Mucosa of descending colon (tissue), 3 donors: ENCODE measurements at regions not wholly inside any gene's neighbourhood (a gene's known extent, or its start where the extent isn't known, plus 50 kb on each side); places are given as distances from the start of the nearest gene placed in this dataset.

Experiments used
- ATAC-seq: fragments of 200-7000 bp; cut with Tn5 transposase; one replicate; pipeline ENCODE4 v1.9.1; 2020; ENCODE audit warnings: mild to moderate bottlenecking, moderate library complexity
- DNase-seq, 3 donors: peaks; one replicate each; pipeline ENCODE4 v3.0.0-alpha.2; 2020
- H3K36me3 ChIP-seq: fragments of 200-600 bp; one replicate; pipeline ENCODE4 v1.8.0; 2021; ENCODE audit warnings: low read depth, mild to moderate bottlenecking
- H3K4me1 ChIP-seq: fragments of 200-600 bp; one replicate; pipeline ENCODE4 v1.8.0; 2021; ENCODE audit warnings: low read depth, mild to moderate bottlenecking
- H3K4me3 ChIP-seq: fragments of 200-600 bp; one replicate; pipeline ENCODE4 v1.8.0; 2021; ENCODE audit warnings: mild to moderate bottlenecking
- H3K9me3 ChIP-seq: fragments of 200-600 bp; one replicate; pipeline ENCODE4 v1.8.0; 2021; ENCODE audit warnings: mild to moderate bottlenecking
- intact Hi-C, 2 donors: fragments of 100-400 bp; cut with DNase I in 1 of 2; cut with micrococcal nuclease in 1 of 2; formaldehyde crosslinking; loops; one replicate each; pipeline versions ENCODE4 v1.11.0 to v1.11.1; 2022; cut with DNase I, micrococcal nuclease
- TF ChIP-seq, protein P1 (sequence below): fragments of 200-600 bp; IDR thresholded peaks from one replicate; pipeline ENCODE4 v1.8.0; 2022; ENCODE audit warnings: antibody characterized with exemption, mild to moderate bottlenecking
- donor health status: DM: no; HTN: no; CAD: no; lungs with moderate emphysema.
- donor health status: DM: no; HTN: no; CAD: no.
- donor health status: DM: no; HTN: yes; CAD: no.

DNA sequence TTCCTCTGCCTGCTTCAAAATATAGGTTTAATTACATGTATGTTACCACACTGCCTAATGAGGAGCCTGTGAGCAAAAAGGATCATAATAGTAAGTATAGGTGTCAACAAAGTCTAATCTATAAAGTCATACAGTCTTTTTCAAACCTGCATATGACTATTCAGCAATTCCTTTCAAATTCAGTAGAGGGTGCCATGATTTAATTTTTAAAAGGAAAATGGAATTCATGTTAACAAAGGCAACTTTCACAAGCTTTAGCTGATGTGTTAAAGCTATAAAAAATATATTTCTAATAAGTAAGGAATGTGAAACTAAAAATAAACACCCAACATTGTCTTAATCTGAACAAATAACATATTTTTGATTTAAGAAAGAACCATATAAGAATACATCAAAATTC is 52.1 kb downstream of the MPP7 start:
- TF ChIP-seq, protein P1, sequence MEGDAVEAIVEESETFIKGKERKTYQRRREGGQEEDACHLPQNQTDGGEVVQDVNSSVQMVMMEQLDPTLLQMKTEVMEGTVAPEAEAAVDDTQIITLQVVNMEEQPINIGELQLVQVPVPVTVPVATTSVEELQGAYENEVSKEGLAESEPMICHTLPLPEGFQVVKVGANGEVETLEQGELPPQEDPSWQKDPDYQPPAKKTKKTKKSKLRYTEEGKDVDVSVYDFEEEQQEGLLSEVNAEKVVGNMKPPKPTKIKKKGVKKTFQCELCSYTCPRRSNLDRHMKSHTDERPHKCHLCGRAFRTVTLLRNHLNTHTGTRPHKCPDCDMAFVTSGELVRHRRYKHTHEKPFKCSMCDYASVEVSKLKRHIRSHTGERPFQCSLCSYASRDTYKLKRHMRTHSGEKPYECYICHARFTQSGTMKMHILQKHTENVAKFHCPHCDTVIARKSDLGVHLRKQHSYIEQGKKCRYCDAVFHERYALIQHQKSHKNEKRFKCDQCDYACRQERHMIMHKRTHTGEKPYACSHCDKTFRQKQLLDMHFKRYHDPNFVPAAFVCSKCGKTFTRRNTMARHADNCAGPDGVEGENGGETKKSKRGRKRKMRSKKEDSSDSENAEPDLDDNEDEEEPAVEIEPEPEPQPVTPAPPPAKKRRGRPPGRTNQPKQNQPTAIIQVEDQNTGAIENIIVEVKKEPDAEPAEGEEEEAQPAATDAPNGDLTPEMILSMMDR, result no peak
- H3K9me3 ChIP-seq, result no peaks in the 10 kb centered on the region
- DNase-seq (no peak), ATAC-seq (no peak)
- peaks cover 2% of the 10 kb centered on the region for H3K4me1 ChIP-seq
- intact Hi-C loops, result loop anchor here (5.0 kb wide), 1 partner anchor 132 kb away; no protein-coding TSS in a partner anchor
- no peaks in the 10 kb centered on the region for H3K36me3 ChIP-seq
- no peak overlapping the region for H3K4me3 ChIP-seq

DNA sequence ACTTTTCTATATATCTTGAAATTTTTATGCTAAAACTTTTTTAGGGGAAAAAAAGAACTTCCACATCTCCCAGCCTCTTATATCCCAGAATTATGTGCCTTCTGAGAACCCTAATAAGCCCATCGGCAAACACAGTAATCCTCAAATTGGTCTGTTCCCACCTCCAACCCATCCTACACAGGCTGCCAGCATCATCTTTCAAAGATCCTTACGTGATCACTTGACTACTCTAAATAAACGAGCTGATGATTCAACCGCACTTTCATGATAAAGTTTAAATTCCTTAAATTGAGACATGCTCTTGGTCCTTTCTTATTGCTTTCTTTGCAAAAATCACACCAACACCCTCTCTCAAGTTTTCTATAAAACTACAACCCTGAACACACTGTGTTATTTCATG is 52.5 kb downstream of the MPP7 start:
- Histone ChIP-seq H3K36me3 (no peaks in the 10 kb centered on the region), H3K9me3 (no peaks in the 10 kb centered on the region), H3K4me1 (peaks cover 2% of the 10 kb centered on the region), H3K4me3 (no peak overlapping the region)
- DNase-seq, result no peak
- TF ChIP-seq, protein P1, result no peak
- intact Hi-C loops, result loop anchor here (5.0 kb wide), 1 partner anchor 132 kb away; no protein-coding TSS in a partner anchor
- ATAC-seq, result no peak

DNA sequence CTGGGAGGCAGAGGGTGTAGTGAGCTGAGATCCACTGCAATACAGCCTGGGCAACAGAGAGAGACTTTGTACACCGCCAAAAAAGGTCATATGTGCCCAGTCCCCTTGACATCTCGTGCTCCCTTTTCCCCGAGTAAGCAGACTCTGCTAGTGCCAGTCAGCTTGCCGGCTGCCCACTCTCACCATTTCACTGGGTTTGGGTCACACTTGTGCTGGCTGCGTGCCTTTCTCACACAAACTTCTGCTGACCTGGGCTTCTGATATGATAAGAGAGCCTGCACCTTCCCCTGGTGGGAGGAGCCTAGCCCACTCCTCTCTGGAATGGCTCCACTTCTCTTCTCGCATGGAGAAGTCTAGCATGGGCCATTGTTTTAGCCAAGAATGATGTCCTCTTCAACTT is 53.4 kb downstream of the MPP7 start:
- no peak overlapping the region for H3K4me3 ChIP-seq
- DNase-seq, result no peak
- intact Hi-C loops, result loop anchor here in 1 of 2 donors (10.0 kb wide), 1 partner anchor 505 kb away; the partner anchor contains the start of gene MKX
- H3K36me3 ChIP-seq, result no peaks in the 10 kb centered on the region
- H3K4me1 ChIP-seq, result no peaks in the 10 kb centered on the region
- H3K9me3 ChIP-seq, result no peaks in the 10 kb centered on the region
- ATAC-seq, result no peak
- TF ChIP-seq, protein P1, result no peak

DNA sequence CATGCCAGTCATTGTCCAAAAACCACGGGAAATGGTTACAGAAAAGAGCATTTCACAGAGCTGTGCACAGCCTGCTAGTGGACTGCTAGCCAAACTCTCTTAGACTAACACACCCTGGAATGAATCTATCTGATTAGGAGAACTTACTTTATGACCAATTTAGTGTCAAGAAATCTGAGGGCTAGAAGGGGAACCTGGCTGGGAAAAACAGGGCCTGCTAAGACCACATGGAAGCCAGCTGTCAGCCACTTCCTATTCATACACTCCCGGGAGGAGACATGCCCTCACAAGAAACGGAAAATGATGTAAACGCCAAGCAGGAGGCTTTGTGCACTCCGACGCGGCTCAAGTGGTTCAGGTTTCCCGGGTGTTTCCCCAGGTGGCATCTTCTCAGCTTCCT is 54.8 kb downstream of the MPP7 start:
- DNase-seq (peak in 1 of 3 donors; percentile 10), ATAC-seq (no peak)
- TF ChIP-seq, protein P1, result no peak
- Histone ChIP-seq H3K4me3 (no peak overlapping the region), H3K36me3 (no peaks in the 10 kb centered on the region), H3K4me1 (no peaks in the 10 kb centered on the region), H3K9me3 (no peaks in the 10 kb centered on the region)
- intact Hi-C loops, result loop anchor here in 1 of 2 donors (10.0 kb wide), 1 partner anchor 503 kb away; the partner anchor contains the start of gene MKX

DNA sequence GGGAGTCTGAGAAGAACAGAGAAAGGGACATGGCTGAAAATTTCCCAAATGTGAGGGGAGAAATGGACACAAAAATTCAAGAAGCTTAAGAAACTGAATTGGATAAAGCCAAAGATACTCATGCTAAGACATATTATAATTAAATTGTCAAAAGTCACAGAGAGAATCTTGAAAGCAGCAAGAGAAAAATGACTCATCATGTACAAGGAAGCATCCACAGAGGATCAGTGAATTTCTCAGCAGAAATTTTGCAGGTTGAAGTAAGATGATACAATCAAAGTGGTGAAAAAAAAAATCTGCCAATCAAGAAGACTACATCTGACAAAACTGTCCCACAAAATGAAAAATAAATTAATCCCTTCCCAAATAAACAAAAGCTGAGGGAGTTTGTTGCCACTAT is 56.8 kb downstream of the MPP7 start:
- TF ChIP-seq, protein P1, result no peak
- intact Hi-C loops, result loop anchor here in 1 of 2 donors (10.0 kb wide), 1 partner anchor 501 kb away; the partner anchor contains the start of gene MKX
- no peaks in the 10 kb centered on the region for H3K9me3 ChIP-seq
- H3K4me1 ChIP-seq, result no peaks in the 10 kb centered on the region
- H3K4me3 ChIP-seq, result no peak overlapping the region
- ATAC-seq (no peak), DNase-seq (no peak)
- no peaks in the 10 kb centered on the region for H3K36me3 ChIP-seq

DNA sequence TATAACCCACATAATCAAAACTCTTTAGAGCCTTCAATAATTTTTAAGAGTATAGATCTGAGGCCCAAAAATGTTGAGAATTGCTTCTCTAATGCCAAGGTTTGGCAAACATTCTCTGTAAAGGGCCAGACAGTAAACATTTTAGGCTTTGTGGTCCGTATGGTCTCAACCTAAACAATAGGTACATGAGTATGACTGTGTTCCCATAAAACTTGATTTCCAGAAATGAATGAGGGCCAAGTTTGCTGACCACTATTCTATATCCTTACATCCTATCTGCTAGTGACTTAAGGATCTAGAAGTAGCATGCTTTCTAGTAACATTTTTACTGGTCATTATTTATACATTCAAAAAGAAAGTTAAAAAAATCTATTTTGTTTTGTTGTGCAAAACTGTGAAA is 58.9 kb downstream of the MPP7 start:
- Histone ChIP-seq H3K9me3 (no peaks in the 10 kb centered on the region), H3K4me3 (no peak overlapping the region), H3K36me3 (no peaks in the 10 kb centered on the region), H3K4me1 (no peaks in the 10 kb centered on the region)
- ATAC-seq, result no peak
- TF ChIP-seq, protein P1, result no peak
- DNase-seq, result no peak
- intact Hi-C loops, result loop anchor here in 1 of 2 donors (10.0 kb wide), 1 partner anchor 499 kb away; the partner anchor contains the start of gene MKX
